Naive thymus-derived CD4-positive, alpha-beta T cell (primary cell): ENCODE measurements at regions not wholly inside any gene's neighbourhood (a gene's known extent, or its start where the extent isn't known, plus 50 kb on each side); places are given as distances from the start of the nearest gene placed in this dataset.
"Not testable (repeated sequence)": the region's sequence is repeated elsewhere in the genome, so short reads cannot be mapped to it uniquely, and the experiment has no call there.

Source experiments
- ATAC-seq: fragments of 150-1000 bp; cut with Tn5 transposase; 2 replicates; pipeline ENCODE4 v1.10.0; 2021; ENCODE audit warnings: mild to moderate bottlenecking, moderate library complexity
- CTCF ChIA-PET: fragments of 350-600 bp; sonication (Branson Sonifier 250); formaldehyde crosslinking; loops from one replicate; lab custom pipeline; 2021; ENCODE audit warnings: antibody characterized with exemption; lab: Charles Lee
- POLR2A ChIA-PET: fragments of 350-600 bp; sonication (Branson Sonifier 250); formaldehyde crosslinking; loops from one replicate; lab custom pipeline; 2021; ENCODE audit warnings: antibody characterized with exemption, inconsistent platforms; lab: Charles Lee
- DNase-seq, 9 donors: peaks; one replicate each; pipeline versions ENCODE4 v3.0.0 to v3.0.0-alpha.2; 2020 to 2022; ENCODE audit warnings: mixed read lengths in 1 of 9
- H3K27ac ChIP-seq: one replicate; pipeline ENCODE4 v1.7.0; 2013; ENCODE audit warnings: mild to moderate bottlenecking, low read depth, low read length, moderate library complexity
- H3K27me3 ChIP-seq, 2 donors: one replicate each; pipeline ENCODE4 v1.7.0; 2013; ENCODE audit warnings: low read length in 2 of 2, mild to moderate bottlenecking in 2 of 2, moderate library complexity in 2 of 2; ENCODE audit not compliant: control insufficient read depth in 2 of 2, insufficient read depth in 2 of 2
- H3K36me3 ChIP-seq, 3 experiments: 1 replicate in 2 of 3; 2 replicates in 1 of 3; pipeline ENCODE4 v1.7.0; 2013; ENCODE audit warnings: low read length in 3 of 3, mild to moderate bottlenecking in 3 of 3, moderate library complexity in 1 of 3; ENCODE audit not compliant: insufficient read depth in 3 of 3, control insufficient read depth in 2 of 3
- H3K4me1 ChIP-seq, 2 donors: one replicate each; pipeline ENCODE4 v1.7.0; 2013; ENCODE audit warnings: low read length in 2 of 2, mild to moderate bottlenecking in 2 of 2, moderate library complexity in 1 of 2; ENCODE audit not compliant: control insufficient read depth in 2 of 2, insufficient read depth in 2 of 2
- H3K4me3 ChIP-seq: 2 replicates; pipeline ENCODE4 v1.7.0; 2013; ENCODE audit warnings: mild to moderate bottlenecking, low read length
- H3K9me3 ChIP-seq, 3 experiments: 1 replicate in 2 of 3; 2 replicates in 1 of 3; pipeline ENCODE4 v1.7.0; 2013; ENCODE audit warnings: low read length in 3 of 3; ENCODE audit not compliant: control insufficient read depth in 2 of 3
- H3K27ac Mint-ChIP-seq, 9 donors: one replicate each; pipeline ENCODE4 v1.8.0; 2020 to 2022; ENCODE audit warnings: mixed read lengths in 9 of 9, mild to moderate bottlenecking in 8 of 9, moderate library complexity in 5 of 9, inconsistent platforms in 2 of 9
- H3K27me3 Mint-ChIP-seq, 5 donors: one replicate each; pipeline ENCODE4 v1.8.0; 2021 to 2022; ENCODE audit warnings: mixed read lengths in 5 of 5, mild to moderate bottlenecking in 1 of 5
- H3K36me3 Mint-ChIP-seq, 5 donors: one replicate each; pipeline ENCODE4 v1.8.0; 2020 to 2022; ENCODE audit warnings: mixed read lengths in 5 of 5, mild to moderate bottlenecking in 3 of 5, inconsistent platforms in 1 of 5
- H3K4me1 Mint-ChIP-seq, 7 donors: one replicate each; pipeline ENCODE4 v1.8.0; 2020 to 2022; ENCODE audit warnings: mixed read lengths in 7 of 7, mild to moderate bottlenecking in 3 of 7, inconsistent platforms in 1 of 7
- H3K4me3 Mint-ChIP-seq, 10 donors: one replicate each; pipeline ENCODE4 v1.8.0; 2020 to 2022; ENCODE audit warnings: mild to moderate bottlenecking in 10 of 10, mixed read lengths in 10 of 10, moderate library complexity in 6 of 10, inconsistent platforms in 2 of 10
- H3K9me3 Mint-ChIP-seq, 11 donors: one replicate each; pipeline ENCODE4 v1.8.0; 2020 to 2022; ENCODE audit warnings: mixed read lengths in 11 of 11, mild to moderate bottlenecking in 4 of 11, inconsistent platforms in 1 of 11, moderate library complexity in 1 of 11
- intact Hi-C, 2 donors: fragments of 100-400 bp; cut with micrococcal nuclease; formaldehyde crosslinking; loops; one replicate each; pipeline ENCODE4 v1.15.1; 2023

- ChIA-PET POLR2A (no interaction called here), CTCF (no interaction called here)
- H3K27ac Mint-ChIP-seq: no peak overlapping the region
- Histone ChIP-seq H3K4me1 (no peaks in the 10 kb centered on the region), H3K27me3 (no peaks in the 10 kb centered on the region), H3K9me3 (no peaks in the 10 kb centered on the region), H3K36me3 (no peaks in the 10 kb centered on the region), H3K4me3 (no peak overlapping the region), H3K27ac (no peak overlapping the region)
- no peaks in the 10 kb centered on the region for H3K36me3 Mint-ChIP-seq
- H3K4me3 Mint-ChIP-seq: no peak overlapping the region
- DNase-seq (no peak), ATAC-seq (no peak)
- intact Hi-C loops: no loop called here
- H3K27me3 Mint-ChIP-seq: no peaks in the 10 kb centered on the region
- H3K9me3 Mint-ChIP-seq: peaks cover 0 to 19% (median 6%) of the 10 kb centered on the region in 11 donors
- H3K4me1 Mint-ChIP-seq: no peaks in the 10 kb centered on the region
Measured at GRCh38 chr11:80284946-80285785, 844.3 kb upstream of the TENM4 start.

- Histone ChIP-seq H3K4me3 (no peak overlapping the region), H3K36me3 (no peaks in the 10 kb centered on the region), H3K27me3 (no peaks in the 10 kb centered on the region), H3K9me3 (no peaks in the 10 kb centered on the region), H3K27ac (no peak overlapping the region), H3K4me1 (no peaks in the 10 kb centered on the region)
- DNase-seq (no peak), ATAC-seq (no peak)
- Mint-ChIP-seq H3K9me3 (peaks cover 0 to 22% (median 6%) of the 10 kb centered on the region in 11 donors), H3K27ac (no peak overlapping the region), H3K36me3 (no peaks in the 10 kb centered on the region), H3K4me3 (no peak overlapping the region), H3K4me1 (no peaks in the 10 kb centered on the region), H3K27me3 (no peaks in the 10 kb centered on the region)
- ChIA-PET POLR2A (no interaction called here), CTCF (no interaction called here)
- intact Hi-C loops: no loop called here
Measured at GRCh38 chr11:80282643-80283042, 841.8 kb upstream of the TENM4 start.

- H3K9me3 Mint-ChIP-seq: peaks cover 0 to 22% (median 6%) of the 10 kb centered on the region in 11 donors
- DNase-seq: no peak
- Histone ChIP-seq H3K9me3 (no peaks in the 10 kb centered on the region), H3K27ac (no peak overlapping the region), H3K27me3 (no peaks in the 10 kb centered on the region), H3K36me3 (no peaks in the 10 kb centered on the region), H3K4me3 (no peak overlapping the region), H3K4me1 (no peaks in the 10 kb centered on the region)
- no peak for ATAC-seq
- no peaks in the 10 kb centered on the region for H3K4me1 Mint-ChIP-seq
- H3K4me3 Mint-ChIP-seq: no peak overlapping the region
- ChIA-PET POLR2A (no interaction called here), CTCF (no interaction called here)
- no peak overlapping the region for H3K27ac Mint-ChIP-seq
- H3K36me3 Mint-ChIP-seq: no peaks in the 10 kb centered on the region
- H3K27me3 Mint-ChIP-seq: no peaks in the 10 kb centered on the region
- intact Hi-C loops: no loop called here
Measured at GRCh38 chr11:80281194-80281593, 840.4 kb upstream of the TENM4 start.

GRCh38 chr11:80280737-80281136 is 839.9 kb upstream of the TENM4 start:
- H3K27ac Mint-ChIP-seq: no peak overlapping the region
- no peak overlapping the region for H3K4me3 Mint-ChIP-seq
- H3K4me1 Mint-ChIP-seq: no peaks in the 10 kb centered on the region
- Histone ChIP-seq H3K27me3 (no peaks in the 10 kb centered on the region), H3K4me3 (no peak overlapping the region), H3K36me3 (no peaks in the 10 kb centered on the region), H3K9me3 (no peaks in the 10 kb centered on the region), H3K27ac (no peak overlapping the region), H3K4me1 (no peaks in the 10 kb centered on the region)
- DNase-seq: no peak
- peaks cover 1 to 22% (median 7%) of the 10 kb centered on the region in 11 donors for H3K9me3 Mint-ChIP-seq
- ChIA-PET CTCF (no interaction called here), POLR2A (no interaction called here)
- intact Hi-C loops: no loop called here
- H3K36me3 Mint-ChIP-seq: no peaks in the 10 kb centered on the region
- no peak for ATAC-seq
- no peaks in the 10 kb centered on the region for H3K27me3 Mint-ChIP-seq

GRCh38 chr11:80261776-80262175 is 820.9 kb upstream of the TENM4 start:
- H3K36me3 Mint-ChIP-seq: no peaks in the 10 kb centered on the region
- H3K4me3 Mint-ChIP-seq: no peak overlapping the region
- DNase-seq: no peak
- H3K9me3 Mint-ChIP-seq: peaks cover 0 to 16% (median 6%) of the 10 kb centered on the region in 11 donors
- no peaks in the 10 kb centered on the region for H3K4me1 ChIP-seq
- no peaks in the 10 kb centered on the region for H3K36me3 ChIP-seq
- intact Hi-C loops: no loop called here
- no peaks in the 10 kb centered on the region for H3K4me1 Mint-ChIP-seq
- no peaks in the 10 kb centered on the region for H3K27me3 Mint-ChIP-seq
- H3K27ac ChIP-seq: no peak overlapping the region
- H3K27ac Mint-ChIP-seq: no peak overlapping the region
- H3K9me3 ChIP-seq: no peaks in the 10 kb centered on the region
- CTCF ChIA-PET: no interaction called here
- no peaks in the 10 kb centered on the region for H3K27me3 ChIP-seq
- POLR2A ChIA-PET: no interaction called here
- ATAC-seq: no peak
- H3K4me3 ChIP-seq: no peak overlapping the region

- H3K27me3 Mint-ChIP-seq, POLR2A ChIA-PET, H3K36me3 ChIP-seq, H3K9me3 ChIP-seq, H3K4me3 ChIP-seq, CTCF ChIA-PET, H3K4me1 Mint-ChIP-seq, H3K27ac ChIP-seq, H3K4me1 ChIP-seq, H3K27me3 ChIP-seq, ATAC-seq, H3K4me3 Mint-ChIP-seq, intact Hi-C loops, H3K27ac Mint-ChIP-seq, H3K36me3 Mint-ChIP-seq: not testable (repeated sequence)
- DNase-seq: peak in 1 of 9 donors; percentile 0
- H3K9me3 Mint-ChIP-seq: peaks cover 0 to 19% (median 6%) of the 10 kb centered on the region in 11 donors
Measured at GRCh38 chr11:80257319-80258015, 816.6 kb upstream of the TENM4 start.

GRCh38 chr11:80255021-80255420 is 814.2 kb upstream of the TENM4 start:
- Mint-ChIP-seq H3K4me3 (no peak overlapping the region), H3K27ac (no peak overlapping the region), H3K4me1 (no peaks in the 10 kb centered on the region), H3K27me3 (no peaks in the 10 kb centered on the region), H3K9me3 (peaks cover 0 to 22% (median 4%) of the 10 kb centered on the region in 11 donors), H3K36me3 (no peaks in the 10 kb centered on the region)
- CTCF ChIA-PET: no interaction called here
- no peak overlapping the region for H3K4me3 ChIP-seq
- DNase-seq: no peak
- H3K27me3 ChIP-seq: no peaks in the 10 kb centered on the region
- no peak for ATAC-seq
- no peaks in the 10 kb centered on the region for H3K9me3 ChIP-seq
- intact Hi-C loops: no loop called here
- H3K4me1 ChIP-seq: no peaks in the 10 kb centered on the region
- no peaks in the 10 kb centered on the region for H3K36me3 ChIP-seq
- POLR2A ChIA-PET: no interaction called here
- H3K27ac ChIP-seq: no peak overlapping the region
